B cell (primary cell): ENCODE measurements at regions not wholly inside any gene's neighbourhood (a gene's known extent, or its start where the extent isn't known, plus 50 kb on each side); places are given as distances from the start of the nearest gene placed in this dataset.

ENCODE experiments used
- CTCF ChIP-seq: fragments of 200-600 bp; IDR thresholded peaks from one replicate; pipeline ENCODE4 v1.8.0; 2022; ENCODE audit warnings: antibody characterized with exemption, mild to moderate bottlenecking
- EZH2 ChIP-seq: IDR thresholded peaks from 2 replicates; pipeline ENCODE4 v1.6.1; 2012; ENCODE audit warnings: borderline replicate concordance, low read depth, mild to moderate bottlenecking, moderate library complexity, low read length; ENCODE audit not compliant: insufficient read depth, poor library complexity, severe bottlenecking

- no peak for TF ChIP-seq CTCF
- TF ChIP-seq EZH2 = no peak
Observed at GRCh38 chr7:42561797-42562196, 324.8 kb upstream of the GLI3 start.
